OCI-LY3 (cell line): ENCODE measurements at regions not wholly inside any gene's neighbourhood (a gene's known extent, or its start where the extent isn't known, plus 50 kb on each side); places are given as distances from the start of the nearest gene placed in this dataset.

Experiments used
- EZH2phosphoT487 ChIP-seq: fragments of 200-600 bp; shearing (Covaris generic); IDR thresholded peaks from 2 replicates; pipeline ENCODE4 v1.6.1; 2018; ENCODE audit warnings: antibody characterized with exemption, mixed run types, low read depth
- TF ChIP-seq, protein P1 (sequence below): fragments of 200-600, 300-600 bp; sonication (generic); IDR thresholded peaks from 2 replicates; pipeline ENCODE4 v1.5.1; 2014; ENCODE audit warnings: antibody characterized with exemption, low read length, low read depth

- no peak for TF ChIP-seq EZH2phosphoT487
- TF ChIP-seq, protein P1, sequence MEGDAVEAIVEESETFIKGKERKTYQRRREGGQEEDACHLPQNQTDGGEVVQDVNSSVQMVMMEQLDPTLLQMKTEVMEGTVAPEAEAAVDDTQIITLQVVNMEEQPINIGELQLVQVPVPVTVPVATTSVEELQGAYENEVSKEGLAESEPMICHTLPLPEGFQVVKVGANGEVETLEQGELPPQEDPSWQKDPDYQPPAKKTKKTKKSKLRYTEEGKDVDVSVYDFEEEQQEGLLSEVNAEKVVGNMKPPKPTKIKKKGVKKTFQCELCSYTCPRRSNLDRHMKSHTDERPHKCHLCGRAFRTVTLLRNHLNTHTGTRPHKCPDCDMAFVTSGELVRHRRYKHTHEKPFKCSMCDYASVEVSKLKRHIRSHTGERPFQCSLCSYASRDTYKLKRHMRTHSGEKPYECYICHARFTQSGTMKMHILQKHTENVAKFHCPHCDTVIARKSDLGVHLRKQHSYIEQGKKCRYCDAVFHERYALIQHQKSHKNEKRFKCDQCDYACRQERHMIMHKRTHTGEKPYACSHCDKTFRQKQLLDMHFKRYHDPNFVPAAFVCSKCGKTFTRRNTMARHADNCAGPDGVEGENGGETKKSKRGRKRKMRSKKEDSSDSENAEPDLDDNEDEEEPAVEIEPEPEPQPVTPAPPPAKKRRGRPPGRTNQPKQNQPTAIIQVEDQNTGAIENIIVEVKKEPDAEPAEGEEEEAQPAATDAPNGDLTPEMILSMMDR, result no peak
These were observed 55.8 kb upstream of the LMCD1 start for GRCh38 chr3:8445861-8446260.
